ENCODE measurements at regions not wholly inside any gene's neighbourhood (a gene's known extent, or its start where the extent isn't known, plus 50 kb on each side); places are given as distances from the start of the nearest gene placed in this dataset.

- ChIA-PET CTCF (no interaction called here), POLR2A (no interaction called here)
- Histone ChIP-seq H3K4me3 (ENCODE audit: low read depth in 2 of 2, low read length in 2 of 2) (no peak overlapping the region), H3K9me3 (ENCODE audit: control insufficient read depth, insufficient read depth, low read depth, low read length) (no peaks in the 10 kb centered on the region), H3K27me3 (ENCODE audit: control insufficient read depth, insufficient read depth, low read length) (no peaks in the 10 kb centered on the region), H3K4me1 (ENCODE audit: control insufficient read depth, insufficient read depth, low read length) (no peaks in the 10 kb centered on the region), H3K36me3 (ENCODE audit: control insufficient read depth, insufficient read depth, low read length) (no peaks in the 10 kb centered on the region), H3K27ac (ENCODE audit: low read length) (no peak overlapping the region)
- intact Hi-C loops (cut with micrococcal nuclease; ENCODE audit: unreplicated experiment) (no loop called here), in situ Hi-C loops (cut with HindIII; ENCODE audit: low pct_unique_long_range_greater_than_20kb, low sequenced_read_pairs) (no loop called here)
- no TSS peak for BruUV-seq (replicated peaks)
- ATAC-seq (no peak), DNase-seq (ENCODE audit: low read depth, low spot score) (no peak)
- TF ChIP-seq CTCF (IDR thresholded peaks at IDR 0.05) = no peak
- no peak for TF ChIP-seq POLR2AphosphoS5 (IDR thresholded peaks at IDR 0.05; ENCODE audit: low read depth, low read length)
- no peak for TF ChIP-seq TCF7L2 (IDR thresholded peaks at IDR 0.05; ENCODE audit: low read depth, low read length)
- no peak for TF ChIP-seq REST (IDR thresholded peaks at IDR 0.05; ENCODE audit: insufficient read depth in 1 of 2, low read depth in 2 of 2, low read length in 1 of 2)
- no peak for TF ChIP-seq SIN3A (IDR thresholded peaks at IDR 0.05; ENCODE audit: borderline replicate concordance, insufficient read depth, low read depth, low read length)
These were observed 98.7 kb downstream of the NMUR2 start for GRCh38 chr5:152306386-152306785.

- H3K36me3 ChIP-seq (ENCODE audit: control insufficient read depth, insufficient read depth, low read length) = no peaks in the 10 kb centered on the region
- no peak for ATAC-seq
- no peak for DNase-seq (ENCODE audit: low read depth, low spot score)
- in situ Hi-C loops (cut with HindIII; ENCODE audit: low pct_unique_long_range_greater_than_20kb, low sequenced_read_pairs) = no loop called here
- POLR2A ChIA-PET = no interaction called here
- H3K27me3 ChIP-seq (ENCODE audit: control insufficient read depth, insufficient read depth, low read length) = no peaks in the 10 kb centered on the region
- CTCF ChIA-PET = no interaction called here
- H3K27ac ChIP-seq (ENCODE audit: low read length) = no peak overlapping the region
- no peak overlapping the region for H3K4me3 ChIP-seq (ENCODE audit: low read depth in 2 of 2, low read length in 2 of 2)
- intact Hi-C loops (cut with micrococcal nuclease; ENCODE audit: unreplicated experiment) = no loop called here
- no peaks in the 10 kb centered on the region for H3K9me3 ChIP-seq (ENCODE audit: control insufficient read depth, insufficient read depth, low read depth, low read length)
- no TSS peak for BruUV-seq (replicated peaks)
- TF ChIP-seq CTCF (IDR thresholded peaks at IDR 0.05) (no peak), REST (IDR thresholded peaks at IDR 0.05; ENCODE audit: insufficient read depth in 1 of 2, low read depth in 2 of 2, low read length in 1 of 2) (no peak), TCF7L2 (IDR thresholded peaks at IDR 0.05; ENCODE audit: low read depth, low read length) (no peak), POLR2AphosphoS5 (IDR thresholded peaks at IDR 0.05; ENCODE audit: low read depth, low read length) (no peak), SIN3A (IDR thresholded peaks at IDR 0.05; ENCODE audit: borderline replicate concordance, insufficient read depth, low read depth, low read length) (no peak)
- no peaks in the 10 kb centered on the region for H3K4me1 ChIP-seq (ENCODE audit: control insufficient read depth, insufficient read depth, low read length)
These were observed 99.6 kb downstream of the NMUR2 start for GRCh38 chr5:152305525-152305924.
